ENCODE measurements at regions not wholly inside any gene's neighbourhood (a gene's known extent, or its start where the extent isn't known, plus 50 kb on each side); places are given as distances from the start of the nearest gene placed in this dataset.
A peak's percentile ranks its signal among the peaks of the same experiment; 100 is the strongest.

DNA sequence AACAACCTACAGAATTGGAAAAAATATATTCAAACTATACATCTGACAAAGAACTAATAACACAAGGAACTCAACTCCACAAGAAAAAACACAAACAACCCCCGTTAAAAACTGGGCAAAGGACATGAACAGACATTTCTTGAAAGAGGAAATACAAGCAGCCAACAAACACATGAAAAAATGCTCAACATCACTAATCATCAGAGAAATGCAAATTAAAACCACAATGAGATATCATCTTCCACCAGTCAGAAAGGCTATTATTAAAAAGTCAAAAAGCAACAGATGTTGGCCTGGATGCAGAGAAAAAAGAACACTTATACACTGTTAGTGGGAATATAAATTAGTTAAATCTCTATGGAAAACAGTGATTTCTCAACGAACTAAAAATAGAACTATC, 82.6 kb upstream of the CCDC91 start:
- Histone ChIP-seq H3K9me3 (replicated peaks; ENCODE audit: insufficient read depth, low read length) (no peaks in the 10 kb centered on the region), H3K36me3 (replicated peaks; ENCODE audit: insufficient read depth, low read length) (no peaks in the 10 kb centered on the region), H2AFZ (ENCODE audit: low read length) (no peak overlapping the region), H3K9ac (ENCODE audit: low read length) (no peak overlapping the region), H3K4me2 (ENCODE audit: low read depth, low read length) (0 out of 2 replicates have a peak overlapping the region, but pooled peaks have one; percentile 0), H3K79me2 (ENCODE audit: low read length) (no peaks in the 10 kb centered on the region), H3K27me3 (replicated peaks; ENCODE audit: insufficient read depth, low read length) (no peaks in the 10 kb centered on the region), H3F3A (ENCODE audit: insufficient read depth, low read length) (no peaks in the 10 kb centered on the region; the same call in 1 of the 2 replicates), H4K20me1 (ENCODE audit: insufficient read depth, low read length) (no peaks in the 10 kb centered on the region), H3K4me1 (ENCODE audit: low read length) (peaks cover 14% of the 10 kb centered on the region), H3K27ac (ENCODE audit: low read length) (no peak overlapping the region), H3K9me2 (replicated peaks; ENCODE audit: insufficient read depth, low read length) (no peaks in the 10 kb centered on the region), H3K4me3 (ENCODE audit: low read length) (no peak overlapping the region)
- DNase-seq = peak; percentile 30
- TF ChIP-seq, protein P1, sequence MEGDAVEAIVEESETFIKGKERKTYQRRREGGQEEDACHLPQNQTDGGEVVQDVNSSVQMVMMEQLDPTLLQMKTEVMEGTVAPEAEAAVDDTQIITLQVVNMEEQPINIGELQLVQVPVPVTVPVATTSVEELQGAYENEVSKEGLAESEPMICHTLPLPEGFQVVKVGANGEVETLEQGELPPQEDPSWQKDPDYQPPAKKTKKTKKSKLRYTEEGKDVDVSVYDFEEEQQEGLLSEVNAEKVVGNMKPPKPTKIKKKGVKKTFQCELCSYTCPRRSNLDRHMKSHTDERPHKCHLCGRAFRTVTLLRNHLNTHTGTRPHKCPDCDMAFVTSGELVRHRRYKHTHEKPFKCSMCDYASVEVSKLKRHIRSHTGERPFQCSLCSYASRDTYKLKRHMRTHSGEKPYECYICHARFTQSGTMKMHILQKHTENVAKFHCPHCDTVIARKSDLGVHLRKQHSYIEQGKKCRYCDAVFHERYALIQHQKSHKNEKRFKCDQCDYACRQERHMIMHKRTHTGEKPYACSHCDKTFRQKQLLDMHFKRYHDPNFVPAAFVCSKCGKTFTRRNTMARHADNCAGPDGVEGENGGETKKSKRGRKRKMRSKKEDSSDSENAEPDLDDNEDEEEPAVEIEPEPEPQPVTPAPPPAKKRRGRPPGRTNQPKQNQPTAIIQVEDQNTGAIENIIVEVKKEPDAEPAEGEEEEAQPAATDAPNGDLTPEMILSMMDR (IDR thresholded peaks at IDR 0.05; ENCODE audit: low read length) = no peak
- no peak for TF ChIP-seq EZH2phosphoT487 (IDR thresholded peaks at IDR 0.05; ENCODE audit: low read length)
- no peak for TF ChIP-seq EZH2 (optimal IDR thresholded peaks at IDR 0.05; ENCODE audit: low read depth, low read length)

DNA sequence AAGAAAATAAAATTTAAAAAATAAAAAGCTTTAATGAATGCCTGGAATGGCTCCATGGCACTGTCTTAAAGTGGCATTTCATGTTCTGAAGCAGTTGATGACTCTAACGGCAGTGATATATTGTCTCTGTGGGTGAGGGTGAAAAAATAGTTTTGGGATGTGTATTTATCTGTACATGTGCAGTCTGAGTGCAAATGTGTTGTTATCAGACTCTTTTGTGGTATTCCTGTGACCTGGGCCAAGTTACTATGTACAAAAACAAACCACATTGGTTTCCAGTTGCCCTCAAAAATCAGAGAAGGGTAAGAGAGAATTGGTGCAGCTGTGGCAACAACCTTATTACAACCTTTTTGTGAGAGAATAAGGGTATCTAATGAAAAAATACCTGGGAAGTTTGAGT, 81.7 kb upstream of the CCDC91 start:
- no peak for TF ChIP-seq EZH2phosphoT487 (IDR thresholded peaks at IDR 0.05; ENCODE audit: low read length)
- TF ChIP-seq EZH2 (optimal IDR thresholded peaks at IDR 0.05; ENCODE audit: low read depth, low read length) = no peak
- H3K9ac ChIP-seq (ENCODE audit: low read length) = no peak overlapping the region
- H3K9me2 ChIP-seq (replicated peaks; ENCODE audit: insufficient read depth, low read length) = no peaks in the 10 kb centered on the region
- H3K27ac ChIP-seq (ENCODE audit: low read length) = peak overlapping the region; percentile 23; the same call in 1 of the 2 replicates
- peaks cover 14% of the 10 kb centered on the region for H3K4me1 ChIP-seq (ENCODE audit: low read length)
- H4K20me1 ChIP-seq (ENCODE audit: insufficient read depth, low read length) = no peaks in the 10 kb centered on the region
- H3K79me2 ChIP-seq (ENCODE audit: low read length) = no peaks in the 10 kb centered on the region
- no peak overlapping the region for H3K4me2 ChIP-seq (ENCODE audit: low read depth, low read length)
- no peaks in the 10 kb centered on the region for H3K36me3 ChIP-seq (replicated peaks; ENCODE audit: insufficient read depth, low read length)
- DNase-seq = peak; percentile 69
- H3K9me3 ChIP-seq (replicated peaks; ENCODE audit: insufficient read depth, low read length) = no peaks in the 10 kb centered on the region
- no peaks in the 10 kb centered on the region for H3K27me3 ChIP-seq (replicated peaks; ENCODE audit: insufficient read depth, low read length)
- H3F3A ChIP-seq (ENCODE audit: insufficient read depth, low read length) = no peaks in the 10 kb centered on the region; the same call in 1 of the 2 replicates
- H2AFZ ChIP-seq (ENCODE audit: low read length) = no peak overlapping the region
- H3K4me3 ChIP-seq (ENCODE audit: low read length) = no peak overlapping the region

DNA sequence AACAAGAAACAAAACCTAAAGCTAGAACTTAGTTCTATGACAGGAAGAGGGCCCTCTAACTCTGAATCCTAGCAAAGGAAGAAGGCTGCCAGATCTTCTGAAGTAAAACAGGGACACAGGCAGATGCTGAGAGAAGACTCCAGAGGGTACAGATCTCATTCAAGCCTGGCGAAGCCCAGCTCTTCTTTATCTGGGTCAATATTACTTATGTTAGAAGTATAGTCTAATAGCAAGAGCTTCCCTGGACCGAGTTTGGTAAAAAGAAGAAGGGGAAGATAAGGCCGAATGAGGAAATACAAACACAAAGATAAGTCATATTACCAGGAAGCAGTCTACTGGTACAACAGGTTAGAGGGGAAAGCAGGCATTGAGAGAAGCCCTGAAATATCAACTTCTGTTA, 79.9 kb upstream of the CCDC91 start:
- H3K4me2 ChIP-seq (ENCODE audit: low read depth, low read length) = no peak overlapping the region
- H3F3A ChIP-seq (ENCODE audit: insufficient read depth, low read length) = no peaks in the 10 kb centered on the region; the same call in 1 of the 2 replicates
- no peaks in the 10 kb centered on the region for H4K20me1 ChIP-seq (ENCODE audit: insufficient read depth, low read length)
- no peak overlapping the region for H3K27ac ChIP-seq (ENCODE audit: low read length)
- no peaks in the 10 kb centered on the region for H3K9me2 ChIP-seq (replicated peaks; ENCODE audit: insufficient read depth, low read length)
- peaks cover 14% of the 10 kb centered on the region for H3K4me1 ChIP-seq (ENCODE audit: low read length)
- H2AFZ ChIP-seq (ENCODE audit: low read length) = no peak overlapping the region
- H3K27me3 ChIP-seq (replicated peaks; ENCODE audit: insufficient read depth, low read length) = no peaks in the 10 kb centered on the region
- H3K36me3 ChIP-seq (replicated peaks; ENCODE audit: insufficient read depth, low read length) = no peaks in the 10 kb centered on the region
- no peak for DNase-seq
- H3K79me2 ChIP-seq (ENCODE audit: low read length) = no peaks in the 10 kb centered on the region
- TF ChIP-seq EZH2phosphoT487 (IDR thresholded peaks at IDR 0.05; ENCODE audit: low read length) (no peak), EZH2 (optimal IDR thresholded peaks at IDR 0.05; ENCODE audit: low read depth, low read length) (no peak)
- TF ChIP-seq, protein P1 (IDR thresholded peaks at IDR 0.05; ENCODE audit: low read length) = no peak
- H3K9me3 ChIP-seq (replicated peaks; ENCODE audit: insufficient read depth, low read length) = no peaks in the 10 kb centered on the region
- no peak overlapping the region for H3K4me3 ChIP-seq (ENCODE audit: low read length)
- no peak overlapping the region for H3K9ac ChIP-seq (ENCODE audit: low read length)

DNA sequence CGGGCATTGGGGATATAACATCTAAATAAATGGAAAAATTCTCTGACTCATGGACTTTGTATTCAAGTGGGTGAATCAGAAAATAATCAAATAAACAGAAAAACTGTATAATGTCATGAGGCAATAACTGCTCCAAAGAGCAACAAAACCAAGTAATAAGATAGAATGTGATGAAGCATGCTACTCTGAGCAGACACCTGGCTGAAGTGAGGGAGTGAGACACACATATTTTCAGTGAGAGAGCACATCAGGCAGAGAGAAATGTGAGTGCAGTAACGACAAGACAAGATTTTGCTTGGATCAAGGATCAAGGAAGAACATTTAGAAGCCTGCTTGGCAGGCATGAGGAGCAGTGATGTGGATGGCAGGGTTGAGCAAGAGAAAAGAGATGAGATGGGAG, 75.8 kb upstream of the CCDC91 start:
- DNase-seq = no peak
- Histone ChIP-seq H3K36me3 (replicated peaks; ENCODE audit: insufficient read depth, low read length) (no peaks in the 10 kb centered on the region), H3K4me2 (ENCODE audit: low read depth, low read length) (no peak overlapping the region), H3K4me1 (ENCODE audit: low read length) (no peaks in the 10 kb centered on the region), H3K79me2 (ENCODE audit: low read length) (no peaks in the 10 kb centered on the region), H3K27ac (ENCODE audit: low read length) (no peak overlapping the region), H3K9me2 (replicated peaks; ENCODE audit: insufficient read depth, low read length) (no peaks in the 10 kb centered on the region), H3K4me3 (ENCODE audit: low read length) (no peak overlapping the region), H3F3A (ENCODE audit: insufficient read depth, low read length) (0 out of 2 replicates have a peak, but pooled peaks cover 2% of the 10 kb centered on the region), H3K9me3 (replicated peaks; ENCODE audit: insufficient read depth, low read length) (no peaks in the 10 kb centered on the region), H3K27me3 (replicated peaks; ENCODE audit: insufficient read depth, low read length) (no peaks in the 10 kb centered on the region), H2AFZ (ENCODE audit: low read length) (no peak overlapping the region), H3K9ac (ENCODE audit: low read length) (no peak overlapping the region), H4K20me1 (ENCODE audit: insufficient read depth, low read length) (no peaks in the 10 kb centered on the region)
- TF ChIP-seq EZH2phosphoT487 (IDR thresholded peaks at IDR 0.05; ENCODE audit: low read length) (no peak), EZH2 (optimal IDR thresholded peaks at IDR 0.05; ENCODE audit: low read depth, low read length) (no peak)
- TF ChIP-seq, protein P1 (IDR thresholded peaks at IDR 0.05; ENCODE audit: low read length) = no peak
